ENCODE measurements at regions not wholly inside any gene's neighbourhood (a gene's known extent, or its start where the extent isn't known, plus 50 kb on each side); places are given as distances from the start of the nearest gene placed in this dataset.
"Not testable (repeated sequence)": the region's sequence is repeated elsewhere in the genome, so short reads cannot be mapped to it uniquely, and the experiment has no call there.

DNA sequence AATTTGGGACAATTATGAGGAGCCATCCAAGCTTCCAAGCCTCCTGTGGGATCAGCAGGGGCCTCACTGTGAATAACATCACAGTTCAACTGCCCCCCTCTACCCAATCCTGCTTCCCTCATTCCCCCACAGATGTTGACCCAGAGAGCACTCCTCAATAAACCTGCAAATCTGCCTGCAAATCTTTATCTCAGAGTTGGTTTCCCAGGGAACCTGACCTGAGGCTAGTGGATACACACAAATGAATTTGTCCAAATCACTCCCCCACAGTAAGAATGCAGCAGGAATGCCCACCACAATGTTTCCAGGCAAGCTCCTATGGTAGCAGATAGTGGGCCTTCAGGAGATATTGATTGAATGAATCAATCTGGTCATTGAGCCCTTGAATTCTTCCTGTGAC is 56.4 kb upstream of the HIVEP3 start:
- no peak overlapping the region for H3K4me3 ChIP-seq (ENCODE audit: low read depth, low read length)
- no peak for DNase-seq (ENCODE audit: low read depth)
- TF ChIP-seq, protein P1, sequence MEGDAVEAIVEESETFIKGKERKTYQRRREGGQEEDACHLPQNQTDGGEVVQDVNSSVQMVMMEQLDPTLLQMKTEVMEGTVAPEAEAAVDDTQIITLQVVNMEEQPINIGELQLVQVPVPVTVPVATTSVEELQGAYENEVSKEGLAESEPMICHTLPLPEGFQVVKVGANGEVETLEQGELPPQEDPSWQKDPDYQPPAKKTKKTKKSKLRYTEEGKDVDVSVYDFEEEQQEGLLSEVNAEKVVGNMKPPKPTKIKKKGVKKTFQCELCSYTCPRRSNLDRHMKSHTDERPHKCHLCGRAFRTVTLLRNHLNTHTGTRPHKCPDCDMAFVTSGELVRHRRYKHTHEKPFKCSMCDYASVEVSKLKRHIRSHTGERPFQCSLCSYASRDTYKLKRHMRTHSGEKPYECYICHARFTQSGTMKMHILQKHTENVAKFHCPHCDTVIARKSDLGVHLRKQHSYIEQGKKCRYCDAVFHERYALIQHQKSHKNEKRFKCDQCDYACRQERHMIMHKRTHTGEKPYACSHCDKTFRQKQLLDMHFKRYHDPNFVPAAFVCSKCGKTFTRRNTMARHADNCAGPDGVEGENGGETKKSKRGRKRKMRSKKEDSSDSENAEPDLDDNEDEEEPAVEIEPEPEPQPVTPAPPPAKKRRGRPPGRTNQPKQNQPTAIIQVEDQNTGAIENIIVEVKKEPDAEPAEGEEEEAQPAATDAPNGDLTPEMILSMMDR (IDR thresholded peaks at IDR 0.05; ENCODE audit: control insufficient read depth, extremely low read depth, insufficient read depth) = no peak

DNA sequence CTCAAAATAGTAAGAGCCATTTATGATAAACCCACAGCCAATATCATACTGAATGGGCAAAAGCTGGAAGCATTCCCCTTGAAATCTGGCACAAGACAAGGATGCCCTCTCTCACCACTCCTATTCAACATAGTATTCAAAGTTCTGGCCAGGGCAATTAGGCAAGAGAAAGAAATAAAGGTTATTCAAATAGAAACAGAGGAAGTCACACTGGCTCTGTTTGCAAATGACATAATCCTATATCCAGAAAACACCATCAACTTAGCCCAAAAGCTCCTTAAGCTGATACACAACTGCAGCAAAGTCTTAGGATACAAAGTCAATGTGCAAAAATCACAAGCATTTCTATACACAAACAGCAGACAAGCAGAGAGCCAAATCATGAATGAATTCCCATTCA is 49.8 kb upstream of the HIVEP3 start:
- not testable (repeated sequence) for DNase-seq (ENCODE audit: low read depth); H3K4me3 ChIP-seq (ENCODE audit: low read depth, low read length)
